HG03565 (cell line): ENCODE measurements at regions not wholly inside any gene's neighbourhood (a gene's known extent, or its start where the extent isn't known, plus 50 kb on each side); places are given as distances from the start of the nearest gene placed in this dataset.

Source experiments
- ATAC-seq: cut with Tn5 transposase; IDR thresholded peaks from one replicate; pipeline ENCODE4 v1.9.1; 2021; ENCODE audit warnings: mild to moderate bottlenecking, moderate library complexity; ENCODE audit not compliant: unreplicated experiment

DNA sequence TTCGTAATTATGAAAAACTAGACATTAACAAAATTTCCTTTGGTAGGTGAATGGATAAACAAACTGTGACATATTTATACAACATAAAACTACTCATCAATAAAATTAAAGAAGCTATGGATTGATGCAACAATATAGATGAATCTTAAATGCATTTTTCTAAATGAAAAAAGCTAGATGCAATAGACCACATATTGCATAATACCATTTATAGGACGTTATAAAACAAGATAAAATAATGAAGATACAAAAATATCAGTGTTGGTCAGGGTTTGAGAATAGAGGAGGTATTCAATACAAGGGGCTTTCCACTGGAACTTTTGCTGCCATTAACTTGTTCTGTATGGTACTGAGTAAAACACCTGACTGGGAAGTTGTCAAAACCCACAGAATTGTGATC is 314.4 kb downstream of the GRB14 start:
- no peak for ATAC-seq

DNA sequence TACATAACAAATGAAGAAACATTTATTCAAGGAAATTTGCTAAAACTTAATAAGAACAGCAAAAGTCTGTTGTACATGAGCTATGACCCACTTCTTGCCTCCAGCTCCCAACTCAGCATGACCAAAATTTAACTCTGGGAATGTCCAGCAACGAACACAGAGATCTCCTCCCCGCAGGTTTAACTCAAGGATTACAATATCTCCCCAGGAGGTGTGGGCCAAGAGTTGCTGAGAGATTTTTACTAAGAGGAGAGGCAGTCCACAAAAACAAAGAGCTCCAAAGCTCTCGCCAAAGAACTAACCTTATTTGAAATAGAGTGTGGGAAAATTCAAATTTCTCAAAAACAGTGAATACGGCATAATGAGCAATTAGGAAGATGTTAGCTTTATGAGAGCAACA is 318.5 kb downstream of the GRB14 start:
- no peak for ATAC-seq

DNA sequence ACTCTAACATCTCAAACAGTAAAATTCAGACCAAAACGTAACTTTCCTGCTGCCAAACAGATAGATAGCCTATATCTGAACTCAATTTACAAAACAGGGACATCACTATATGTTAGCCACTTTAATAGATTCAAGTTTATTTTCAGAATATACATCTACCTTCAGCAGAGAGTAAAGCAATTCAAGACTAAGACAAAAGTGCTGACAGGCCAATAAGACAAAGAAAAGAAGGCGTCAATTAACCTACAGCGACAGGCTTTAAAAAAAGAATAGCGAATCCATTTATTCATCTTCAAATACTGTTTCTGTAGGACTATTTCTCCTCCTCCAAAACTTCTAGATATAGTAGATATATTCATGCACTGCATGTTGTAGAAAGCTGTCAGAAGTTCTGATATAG is 333.0 kb downstream of the GRB14 start:
- no peak for ATAC-seq

DNA sequence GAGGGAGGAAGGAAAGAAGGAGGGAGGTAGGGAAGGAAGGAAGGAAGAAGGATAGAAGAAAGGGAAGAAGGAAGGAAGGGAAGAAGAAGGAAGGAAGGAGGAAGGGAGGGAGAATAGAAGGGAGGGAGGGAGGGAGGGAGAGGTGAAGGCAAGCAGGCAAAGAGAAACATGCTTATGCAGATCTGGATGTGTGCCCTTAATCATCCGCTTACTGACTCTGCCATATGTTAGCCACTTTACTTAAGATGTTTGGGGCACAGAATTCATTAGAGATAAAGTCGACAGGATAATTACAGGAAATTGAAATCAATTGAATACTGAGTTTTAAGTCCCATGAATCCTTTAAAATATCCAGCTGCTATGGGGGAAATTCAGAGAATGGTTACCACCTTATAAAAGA is 334.2 kb downstream of the GRB14 start:
- ATAC-seq = no peak

DNA sequence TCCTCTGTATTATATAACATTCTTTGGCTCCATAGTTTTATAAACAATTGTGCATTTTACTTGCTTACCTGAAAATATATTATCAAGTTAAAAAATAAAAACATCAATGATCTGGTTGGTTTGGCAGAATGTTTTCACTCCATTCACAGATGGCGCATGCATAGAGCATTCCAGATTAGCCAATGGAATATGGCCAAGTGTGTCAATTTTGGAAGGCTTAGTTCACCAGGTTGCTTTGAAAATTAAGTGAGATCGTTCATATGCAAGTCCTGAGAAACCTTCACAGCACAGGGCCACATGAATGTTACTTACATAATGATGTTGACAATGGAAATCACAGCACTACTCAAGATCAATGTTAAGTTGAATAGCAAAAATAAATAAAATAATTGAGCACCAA is 335.7 kb downstream of the GRB14 start:
- no peak for ATAC-seq

DNA sequence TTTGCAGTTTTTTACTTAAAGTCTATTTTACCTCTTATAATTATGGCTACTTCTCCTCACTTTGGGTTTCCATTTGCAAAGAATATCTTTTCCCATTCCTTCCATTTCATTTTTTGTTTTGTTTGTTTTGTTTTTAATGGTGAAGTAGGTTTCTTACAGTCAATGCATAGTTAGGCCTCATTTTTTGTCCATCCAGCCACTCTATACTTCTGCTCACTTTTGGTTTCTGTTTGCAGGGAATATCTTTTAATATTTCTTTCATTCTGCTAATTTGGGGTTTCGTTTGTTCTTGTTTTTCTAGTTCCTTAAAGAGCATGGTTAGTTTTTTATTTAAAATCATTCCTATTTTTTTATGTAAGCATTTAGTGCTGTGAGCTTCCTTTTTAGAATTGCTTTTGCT is 339.4 kb downstream of the GRB14 start:
- ATAC-seq = no peak

DNA sequence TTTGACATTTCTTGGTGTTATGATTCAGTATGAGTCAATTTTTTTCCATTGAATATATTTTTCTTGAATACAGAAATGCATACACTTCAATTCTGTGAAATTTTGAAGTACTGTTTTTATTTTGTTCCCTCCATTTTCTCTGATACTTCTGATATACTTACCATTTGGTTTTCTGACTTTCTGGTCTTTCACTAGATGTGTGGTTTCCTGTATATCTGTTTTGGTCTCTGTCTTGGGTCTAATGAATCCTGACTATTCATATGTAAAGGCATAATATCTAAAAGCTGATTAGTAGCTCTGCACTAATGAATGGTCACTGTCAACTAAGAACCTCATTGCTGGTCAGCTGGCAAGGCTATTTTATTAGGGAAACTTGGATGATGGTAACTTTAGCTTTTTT is 345.6 kb downstream of the GRB14 start:
- no peak for ATAC-seq

DNA sequence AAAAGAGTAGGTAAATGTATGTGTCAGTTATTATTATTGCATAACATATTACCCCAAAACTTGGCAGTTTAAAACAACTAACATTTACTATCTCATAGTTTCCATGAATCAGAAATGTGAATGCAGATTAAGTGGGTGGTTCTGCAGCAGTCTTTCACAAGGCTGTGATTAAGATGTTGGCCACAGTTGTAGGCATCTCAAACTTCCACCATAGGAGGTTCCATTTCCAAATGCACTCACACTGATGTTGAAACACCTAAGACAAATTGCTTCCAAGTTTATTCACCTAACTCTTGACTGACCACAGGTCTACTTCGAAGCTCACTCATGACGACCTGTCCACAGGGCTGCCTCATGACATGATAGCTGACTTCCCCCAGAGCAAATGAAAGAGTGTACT is 360.8 kb downstream of the GRB14 start:
- ATAC-seq = no peak

DNA sequence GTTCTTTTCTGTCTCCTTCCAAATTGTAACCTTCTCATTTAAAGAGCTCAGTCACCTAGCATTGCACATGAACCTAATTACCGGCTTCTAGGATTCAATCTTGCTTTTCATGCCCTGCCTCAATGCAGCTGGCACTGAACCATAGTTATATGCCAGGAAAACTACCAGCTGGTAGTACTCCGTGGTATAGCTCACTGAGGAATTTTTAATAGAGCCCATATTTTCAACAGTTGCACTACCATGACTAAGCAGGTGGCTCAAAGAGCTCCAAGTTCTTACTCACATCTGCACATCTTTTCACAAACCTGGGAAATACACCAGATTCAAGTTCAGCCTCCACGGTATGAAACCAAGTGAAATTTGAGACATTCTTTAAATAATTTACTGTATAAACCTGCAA is 363.5 kb downstream of the GRB14 start:
- no peak for ATAC-seq

DNA sequence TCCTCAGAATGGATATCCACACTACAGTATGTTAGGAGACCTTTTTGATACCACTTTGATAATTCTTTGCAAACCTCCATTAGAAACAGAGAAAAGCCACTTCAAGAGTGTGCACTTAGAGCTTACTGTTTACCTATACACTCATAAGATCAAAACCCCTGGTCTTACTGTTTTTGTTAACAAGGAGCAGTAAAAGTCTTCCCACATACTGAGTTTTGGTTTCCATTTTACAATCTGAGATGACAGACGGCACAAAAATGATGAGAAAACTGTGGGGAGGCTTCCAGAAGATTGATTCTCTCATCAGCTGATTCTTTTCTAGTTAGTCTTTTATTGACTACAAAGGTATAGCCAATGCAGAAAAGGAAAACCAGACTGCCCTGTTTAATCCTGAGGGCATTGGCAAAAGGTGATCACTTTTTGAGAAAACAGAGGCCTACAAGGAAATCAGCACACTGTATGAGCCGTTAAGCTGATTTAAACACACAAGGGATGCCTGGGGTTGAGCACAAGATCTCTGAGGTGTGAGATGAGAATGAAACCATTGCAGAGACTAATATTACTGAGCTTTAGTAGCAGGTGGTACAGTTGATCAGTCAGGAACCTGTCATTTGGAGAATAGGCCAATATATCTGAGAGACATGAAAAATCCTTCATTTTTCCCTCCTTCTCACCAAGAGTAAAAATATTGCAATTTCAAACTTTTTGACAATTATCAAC is 368.6 kb downstream of the GRB14 start:
- ATAC-seq = peak; percentile 84

DNA sequence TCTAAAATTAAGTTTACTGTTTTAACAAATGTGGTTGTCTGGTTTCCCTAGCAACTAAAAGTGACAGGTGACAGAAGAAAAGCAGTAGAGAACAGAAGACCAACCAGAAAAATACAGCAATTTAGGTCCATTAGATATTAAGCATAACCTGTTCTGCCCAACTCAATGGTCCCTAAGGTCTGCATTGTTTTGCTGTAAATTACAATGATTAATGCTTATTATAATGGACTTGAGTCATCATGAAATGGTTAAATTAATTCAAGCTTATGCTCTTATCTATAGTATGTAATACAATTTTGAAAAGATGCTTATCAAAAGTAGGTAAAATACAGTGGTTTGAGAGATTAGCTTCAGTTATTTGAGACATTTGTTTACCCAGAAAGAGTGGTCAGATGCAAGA is 378.0 kb downstream of the GRB14 start:
- no peak for ATAC-seq

DNA sequence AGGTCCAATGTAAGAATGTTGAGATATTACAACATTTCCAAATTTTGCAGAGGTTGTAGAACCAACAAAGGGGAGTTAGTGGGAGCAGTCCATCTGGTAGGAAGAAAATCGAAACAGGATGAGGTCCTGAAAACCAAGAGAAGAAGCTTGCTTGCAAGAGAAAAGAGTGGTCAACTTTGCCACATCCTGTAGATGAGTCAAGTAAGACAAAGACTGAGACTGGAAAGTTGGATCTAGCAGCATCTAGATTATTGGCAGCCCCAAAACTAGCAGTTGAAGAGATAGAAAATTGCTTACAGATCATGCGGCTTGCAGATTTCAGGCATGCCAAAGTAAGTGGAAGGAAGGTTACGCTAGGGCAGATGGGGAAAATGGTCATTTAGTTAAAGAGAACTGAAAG is 378.9 kb downstream of the GRB14 start:
- no peak for ATAC-seq

DNA sequence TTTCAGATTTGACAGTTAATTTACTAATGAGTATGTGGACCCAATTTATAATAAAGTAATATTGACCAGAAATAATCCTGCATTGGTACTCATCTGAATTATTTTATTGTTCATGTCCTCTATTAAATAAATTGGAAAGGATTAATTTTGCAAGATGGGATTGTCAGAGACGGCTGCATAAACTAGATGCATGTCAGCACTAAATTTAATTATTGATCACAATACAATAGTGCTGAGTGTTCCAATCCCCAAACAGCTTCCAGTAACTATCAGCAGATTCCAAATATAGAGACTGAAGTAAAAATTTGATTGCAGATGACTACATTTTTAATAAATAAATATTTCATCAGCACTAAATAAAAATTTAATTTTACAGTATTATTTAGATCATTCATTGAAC is 387.2 kb downstream of the GRB14 start:
- ATAC-seq = no peak

DNA sequence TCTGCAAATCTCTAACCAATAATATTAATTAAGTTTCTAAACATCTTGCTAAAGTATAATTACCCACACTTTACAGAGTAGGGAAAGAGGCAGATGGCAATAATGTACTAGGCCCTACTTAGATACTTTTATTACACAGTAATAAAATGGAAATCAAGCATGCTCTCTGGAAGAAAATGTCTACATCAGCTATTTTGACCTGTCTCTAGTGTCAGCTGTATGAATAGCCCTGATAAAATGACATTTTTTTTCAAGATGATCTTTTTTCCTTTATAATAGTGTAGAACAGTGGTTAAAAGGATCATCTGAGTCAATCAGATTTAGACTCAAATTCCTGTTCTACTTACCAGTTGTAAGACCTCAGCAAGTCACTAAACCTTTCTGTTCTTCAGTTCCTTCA is 397.3 kb downstream of the GRB14 start:
- no peak for ATAC-seq

DNA sequence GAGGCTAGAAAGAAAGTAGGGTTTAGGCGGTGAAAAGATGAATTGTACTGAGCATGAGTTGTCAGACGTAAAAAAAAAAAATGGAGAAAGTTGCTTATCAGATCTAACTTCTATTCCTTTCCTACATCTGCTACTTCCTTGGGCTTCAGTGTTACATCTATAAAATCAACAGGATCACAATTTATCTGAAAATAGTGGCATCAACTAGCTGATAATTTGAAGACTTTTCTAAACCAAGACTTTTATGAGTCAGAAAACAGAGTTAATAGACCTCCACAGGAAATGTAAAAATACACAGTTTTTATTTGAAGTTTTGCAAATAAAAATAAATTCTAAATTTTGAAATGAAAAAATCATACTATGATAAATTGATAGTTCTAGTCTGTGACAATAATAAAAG is 399.8 kb downstream of the GRB14 start:
- no peak for ATAC-seq

DNA sequence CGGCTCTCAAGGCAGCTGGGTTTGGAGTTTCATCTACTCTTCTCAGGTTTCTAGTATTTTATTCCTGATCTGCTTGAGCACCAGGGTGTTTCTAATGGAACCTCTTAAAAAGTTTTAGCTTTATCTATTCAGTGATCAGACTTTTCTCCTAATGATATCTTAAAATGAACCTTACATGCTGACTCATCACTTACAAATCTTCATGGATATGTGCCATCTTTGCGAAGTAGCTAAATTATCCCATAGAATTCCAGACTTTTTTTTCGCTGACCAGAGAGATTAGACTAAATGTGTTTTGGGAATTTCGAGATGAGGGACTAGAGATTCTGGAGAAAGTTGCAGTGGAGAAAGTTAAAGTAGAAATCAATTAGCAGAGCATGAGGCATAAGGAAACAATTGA is 401.0 kb downstream of the GRB14 start:
- ATAC-seq = no peak

DNA sequence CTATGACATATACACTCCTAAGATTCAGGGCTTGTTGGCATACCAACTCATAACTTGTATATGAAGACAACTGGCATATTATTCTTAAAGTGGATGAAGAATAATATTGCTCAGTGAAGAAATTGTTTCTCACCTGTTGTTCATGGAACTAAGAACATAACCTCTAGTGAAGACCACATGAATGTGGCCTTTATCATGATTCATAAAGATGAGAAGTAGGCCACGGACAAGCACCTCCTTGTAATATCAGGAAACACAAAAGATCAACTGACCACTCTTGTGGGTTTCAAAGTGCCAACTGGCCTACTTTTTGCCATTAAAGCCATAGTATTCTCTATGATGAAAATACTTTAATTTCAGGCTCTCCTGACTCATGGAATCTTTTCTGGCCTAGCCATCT is 407.4 kb downstream of the GRB14 start:
- no peak for ATAC-seq

DNA sequence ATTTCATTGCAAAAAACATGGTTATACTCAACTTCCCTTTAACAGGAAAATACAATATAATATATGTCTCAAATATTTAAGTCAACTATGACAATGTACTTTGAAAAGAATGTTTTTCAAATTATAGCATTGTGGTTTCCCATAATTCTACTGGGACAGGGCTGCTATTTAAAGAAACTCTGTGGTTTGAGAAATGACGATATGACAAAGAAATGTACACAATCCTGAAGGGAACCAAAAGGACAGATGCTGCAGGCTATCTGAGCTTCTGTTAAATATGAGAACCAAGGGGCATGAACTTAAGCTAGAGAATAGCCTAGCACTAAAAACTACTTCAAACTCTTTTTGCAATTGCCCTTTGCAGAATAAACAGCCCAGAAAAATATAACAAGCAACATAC is 415.9 kb downstream of the GRB14 start:
- ATAC-seq = no peak

DNA sequence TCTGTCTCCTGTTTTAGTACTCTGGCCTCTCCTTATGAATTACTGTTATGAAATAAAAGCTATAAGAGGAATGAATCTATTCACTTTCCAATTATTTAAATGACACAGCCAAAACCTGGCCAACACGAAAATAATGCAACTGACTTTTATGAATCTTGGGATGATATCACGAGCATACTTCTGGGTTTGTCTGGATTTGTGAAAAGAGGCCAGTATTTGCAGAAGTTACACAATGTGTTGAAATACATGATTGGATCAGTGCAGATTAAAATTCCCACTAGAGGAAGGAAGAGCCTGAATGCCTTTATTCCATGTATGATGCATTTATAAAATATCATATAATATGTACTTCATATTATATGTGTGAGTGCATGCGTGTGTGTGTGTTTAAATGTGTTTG is 418.2 kb downstream of the GRB14 start:
- ATAC-seq = no peak

DNA sequence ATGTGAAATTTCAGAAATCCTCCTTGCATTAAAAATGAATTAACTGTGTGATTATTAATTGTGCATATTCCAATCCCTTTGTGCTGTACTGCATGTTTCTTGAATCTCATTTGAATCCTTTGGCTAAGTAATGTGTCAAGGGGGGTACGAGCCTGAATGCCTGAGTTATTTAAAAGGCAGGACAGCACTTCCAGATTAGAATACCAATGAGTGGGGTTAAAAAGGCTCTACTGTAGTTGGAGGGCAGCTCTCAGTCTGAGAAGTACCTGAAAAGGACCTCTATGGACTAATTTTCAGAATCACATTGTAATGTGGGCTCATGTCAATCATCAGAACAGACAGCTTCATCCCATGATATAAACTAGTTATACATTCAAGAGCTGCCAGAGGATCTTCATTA is 423.0 kb downstream of the GRB14 start:
- no peak for ATAC-seq

DNA sequence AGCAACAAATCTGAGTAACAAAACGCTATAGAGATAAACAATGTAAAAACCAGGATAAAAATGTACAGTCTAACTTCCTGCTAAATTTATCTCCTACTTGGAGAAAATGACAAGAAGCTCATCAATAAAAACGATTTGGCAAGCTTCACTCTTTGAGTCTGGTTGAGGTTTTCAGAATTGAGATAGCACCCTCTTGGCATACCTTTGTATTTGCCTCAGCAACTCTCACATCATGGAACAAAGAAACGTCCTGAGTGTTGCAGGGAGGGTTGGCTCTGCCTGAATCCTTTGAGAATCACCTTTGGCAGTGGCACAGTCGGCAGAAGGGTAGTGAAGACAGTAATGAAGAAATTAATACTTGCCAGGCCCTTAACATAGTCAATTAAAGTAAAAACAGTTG is 430.6 kb downstream of the GRB14 start:
- ATAC-seq = no peak

DNA sequence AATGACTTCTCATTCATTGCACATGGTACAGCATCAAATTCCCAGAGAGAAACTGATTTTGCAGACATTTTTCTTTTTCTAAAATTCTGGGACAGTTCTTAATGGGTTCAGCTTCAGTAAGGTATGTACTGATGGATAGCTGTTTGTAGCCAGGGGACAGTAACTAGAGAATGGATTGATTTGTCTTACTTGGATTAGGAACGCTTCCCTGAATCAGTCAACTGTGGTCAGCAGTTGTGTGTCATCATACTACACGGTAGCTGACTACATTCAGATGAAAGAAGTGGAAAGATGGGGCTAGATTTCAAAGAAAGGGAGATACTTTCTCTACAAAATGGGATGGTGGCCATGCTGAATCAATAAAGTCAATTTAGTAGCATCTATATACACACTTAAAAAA is 431.4 kb downstream of the GRB14 start:
- ATAC-seq = no peak

DNA sequence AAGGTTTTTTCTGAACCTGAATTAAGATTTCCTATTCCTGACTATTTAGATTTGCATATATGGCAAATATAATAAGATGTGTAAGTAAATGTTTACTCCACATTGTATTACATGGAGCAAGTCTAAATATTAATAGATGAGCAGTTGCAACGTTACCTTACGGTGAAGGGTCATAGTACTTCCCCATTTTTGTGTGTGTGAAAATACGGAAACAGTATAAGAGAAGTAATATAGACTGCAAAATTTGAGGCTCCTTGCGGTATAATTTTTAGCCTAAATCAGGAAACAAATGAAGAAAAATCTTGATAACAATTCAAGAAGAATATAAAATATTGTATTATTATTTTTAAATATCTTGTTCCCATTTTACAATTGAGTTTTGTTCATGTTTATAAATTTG is 434.2 kb downstream of the GRB14 start:
- ATAC-seq = no peak

DNA sequence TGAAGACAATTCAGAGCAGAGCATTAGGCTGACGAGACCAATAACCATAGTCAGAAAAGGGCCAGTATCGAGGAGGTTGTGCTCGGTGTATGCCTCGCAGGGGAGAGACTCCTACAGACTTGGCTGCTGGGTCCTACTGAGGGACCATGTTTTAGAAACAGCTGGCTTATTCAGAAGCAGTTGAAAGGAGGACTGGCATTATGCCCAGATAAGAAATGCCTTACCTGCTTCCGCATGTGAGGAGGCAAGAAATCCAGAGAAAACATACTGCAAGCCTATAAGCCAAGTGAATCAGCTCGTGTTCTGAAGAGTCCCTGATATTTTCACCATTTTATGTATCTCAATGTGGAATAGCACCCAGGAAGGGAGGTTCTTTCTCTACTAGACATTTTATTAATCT is 434.7 kb downstream of the GRB14 start:
- no peak for ATAC-seq
